GM12878 (cell line): ENCODE measurements at regions not wholly inside any gene's neighbourhood (a gene's known extent, or its start where the extent isn't known, plus 50 kb on each side); places are given as distances from the start of the nearest gene placed in this dataset.

Source experiments
- ATF2 ChIP-seq: IDR thresholded peaks from 2 replicates; pipeline ENCODE4 v1.6.1; 2012; ENCODE audit warnings: low read length, inconsistent platforms
- BRCA1 ChIP-seq: IDR thresholded peaks from 2 replicates; pipeline ENCODE4 v1.6.1; 2011; ENCODE audit warnings: low read depth, low read length, improper control_type of control experiment
- CTCF ChIP-seq, 3 experiments: IDR thresholded peaks in 2 of 3; conservative IDR thresholded peaks in 1 of 3; 2 replicates each; pipeline ENCODE4 v1.5.1; 2011; ENCODE audit warnings: low read depth in 3 of 3, low read length in 3 of 3, mild to moderate bottlenecking in 3 of 3, control low read depth in 2 of 3, moderate library complexity in 2 of 3, inconsistent platforms in 1 of 3, mixed read lengths in 1 of 3; ENCODE audit not compliant: control insufficient read depth in 2 of 3, insufficient read depth in 1 of 3; ENCODE audit errors: extremely low read depth in 1 of 3
- EGR1 ChIP-seq, 2 experiments: IDR thresholded peaks; 1 replicate in 1 of 2; 2 replicates in 1 of 2; pipeline ENCODE4 v1.6.1; 2011 to 2012; ENCODE audit warnings: low read depth in 2 of 2, low read length in 2 of 2, borderline replicate concordance in 1 of 2, mild to moderate bottlenecking in 1 of 2, moderate library complexity in 1 of 2
- EZH2 ChIP-seq: IDR thresholded peaks from 2 replicates; pipeline ENCODE4 v1.6.1; 2012; ENCODE audit warnings: low read depth, mild to moderate bottlenecking, control low read depth, inconsistent platforms, low read length, borderline replicate concordance; ENCODE audit not compliant: control insufficient read depth
- FOXM1 ChIP-seq: IDR thresholded peaks from 2 replicates; pipeline ENCODE4 v1.6.1; 2012; ENCODE audit warnings: low read depth, mild to moderate bottlenecking, inconsistent platforms, low read length, moderate library complexity
- JUND ChIP-seq: IDR thresholded peaks from 2 replicates; pipeline ENCODE4 v1.6.1; 2012; ENCODE audit warnings: low read depth, mild to moderate bottlenecking, low read length, improper control_type of control experiment, moderate library complexity
- MAX ChIP-seq: IDR thresholded peaks from 2 replicates; pipeline ENCODE4 v1.6.1; 2012; ENCODE audit warnings: low read depth, low read length, improper control_type of control experiment
- NBN ChIP-seq: fragments of 450-650 bp; IDR thresholded peaks from 2 replicates; pipeline ENCODE4 v1.6.1; 2016
- PKNOX1 ChIP-seq: fragments of 450-650 bp; IDR thresholded peaks from 2 replicates; pipeline ENCODE4 v1.6.1; 2016; ENCODE audit warnings: mild to moderate bottlenecking
- POLR2A ChIP-seq: IDR thresholded peaks from 2 replicates; pipeline ENCODE4 v1.6.1; 2011; ENCODE audit warnings: low read depth, mild to moderate bottlenecking, low read length
- SIX5 ChIP-seq: IDR thresholded peaks from 2 replicates; pipeline ENCODE4 v1.6.1; 2011; ENCODE audit warnings: mild to moderate bottlenecking, low read depth, low read length, moderate library complexity; ENCODE audit not compliant: severe bottlenecking
- ZSCAN29 ChIP-seq: fragments of 450-650 bp; IDR thresholded peaks from 2 replicates; pipeline ENCODE4 v1.6.1; 2017; ENCODE audit warnings: mild to moderate bottlenecking, moderate library complexity

- TF ChIP-seq PKNOX1 (no peak), NBN (no peak), ZSCAN29 (no peak), ATF2 (no peak), EGR1 (IDR thresholded peaks at IDR 0.05; ENCODE audit: borderline replicate concordance in 1 of 2, low read depth in 2 of 2, low read length in 2 of 2) (no peak), MAX (no peak), FOXM1 (no peak), POLR2A (no peak), EZH2 (no peak), SIX5 (no peak), BRCA1 (no peak), JUND (no peak), CTCF (IDR thresholded peaks at IDR 0.05 in 2 of 3, conservative IDR thresholded peaks at IDR 0.05 in 1 of 3; ENCODE audit: control insufficient read depth in 2 of 3, extremely low read depth in 1 of 3, insufficient read depth in 1 of 3, low read depth in 3 of 3, low read length in 3 of 3) (no peak)
Measured at GRCh38 chr6:170106906-170107525, 183.9 kb downstream of the DLL1 start.
